G401.6 (cell line): ENCODE measurements at regions not wholly inside any gene's neighbourhood (a gene's known extent, or its start where the extent isn't known, plus 50 kb on each side); places are given as distances from the start of the nearest gene placed in this dataset.
"Not testable (repeated sequence)": the region's sequence is repeated elsewhere in the genome, so short reads cannot be mapped to it uniquely, and the experiment has no call there.

ENCODE experiments used
- FAIRE-seq: peaks from 2 replicates; lab custom pipeline; 2012; peaks lifted over from hg19 to GRCh38; lab: Jason Lieb, UNC

- no peak for FAIRE-seq
These were observed 2043.8 kb downstream of the ARAP2 start for GRCh38 chr4:34200535-34200934.

- no peak for FAIRE-seq
These were observed 2042.2 kb downstream of the ARAP2 start for GRCh38 chr4:34202154-34202553.

DNA sequence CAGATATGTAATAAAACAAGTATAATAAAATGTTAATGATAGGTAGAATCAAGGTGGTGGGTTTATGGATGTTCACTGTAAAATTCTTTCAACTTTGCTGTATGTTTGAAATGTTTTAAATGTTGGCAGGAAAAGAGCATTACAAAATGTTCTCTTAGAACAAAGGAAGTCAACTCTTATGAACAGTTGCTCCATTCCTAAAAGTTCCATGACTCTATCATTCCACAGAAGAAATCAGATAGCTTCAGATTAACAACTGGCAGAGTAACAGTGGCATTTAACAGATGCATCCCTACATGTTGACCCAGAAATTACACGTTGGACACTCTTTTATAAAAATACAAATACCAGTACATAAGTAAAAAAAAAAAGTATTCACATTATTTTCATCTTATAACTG, 2023.7 kb downstream of the ARAP2 start:
- no peak for FAIRE-seq

DNA sequence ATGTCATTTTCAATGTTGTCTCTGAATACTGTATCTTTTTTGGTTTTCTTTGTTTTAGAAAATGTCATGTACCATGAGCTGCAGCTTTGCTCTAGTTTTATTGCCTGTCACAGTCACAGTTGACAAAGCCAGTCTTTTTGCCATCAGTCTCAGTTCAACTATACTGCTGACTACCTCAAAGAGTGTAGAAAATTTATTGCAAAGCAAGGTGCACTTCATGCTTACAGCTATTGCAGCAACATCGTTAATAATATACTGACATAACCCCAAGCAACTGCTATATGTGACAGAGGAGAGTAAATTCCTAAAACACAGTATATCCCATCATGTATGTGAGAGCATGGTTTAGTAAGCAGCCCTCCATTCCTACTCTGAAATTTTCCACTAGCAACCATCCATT, 2022.3 kb downstream of the ARAP2 start:
- FAIRE-seq = no peak

- FAIRE-seq = no peak
These were observed 2008.2 kb downstream of the ARAP2 start for GRCh38 chr4:34236118-34236517.

DNA sequence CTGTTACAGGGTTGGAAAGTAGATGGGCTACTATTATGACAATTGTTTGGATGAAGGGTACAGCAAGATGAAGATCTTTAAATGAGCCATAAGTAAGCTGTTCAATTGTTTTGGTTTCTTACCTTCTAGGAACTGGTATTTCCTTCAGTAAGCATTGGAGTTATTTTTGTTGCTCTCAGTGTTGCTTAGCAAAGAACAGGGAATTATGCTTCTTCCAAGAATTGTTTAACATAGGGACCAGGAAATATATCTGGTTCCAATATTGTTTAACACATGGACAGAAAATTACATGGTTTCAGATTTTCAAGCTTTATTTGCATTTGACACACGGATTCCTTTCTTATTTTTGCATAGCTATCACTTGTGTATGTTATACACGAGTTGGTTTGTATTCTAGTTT, 1999.0 kb downstream of the ARAP2 start:
- no peak for FAIRE-seq

- no peak for FAIRE-seq
These were observed 1993.8 kb downstream of the ARAP2 start for GRCh38 chr4:34250562-34250961.

- FAIRE-seq = no peak
These were observed 1991.1 kb downstream of the ARAP2 start for GRCh38 chr4:34253239-34253638.

GRCh38 chr4:34258176-34258575, 1986.1 kb downstream of the ARAP2 start:
- FAIRE-seq = no peak

DNA sequence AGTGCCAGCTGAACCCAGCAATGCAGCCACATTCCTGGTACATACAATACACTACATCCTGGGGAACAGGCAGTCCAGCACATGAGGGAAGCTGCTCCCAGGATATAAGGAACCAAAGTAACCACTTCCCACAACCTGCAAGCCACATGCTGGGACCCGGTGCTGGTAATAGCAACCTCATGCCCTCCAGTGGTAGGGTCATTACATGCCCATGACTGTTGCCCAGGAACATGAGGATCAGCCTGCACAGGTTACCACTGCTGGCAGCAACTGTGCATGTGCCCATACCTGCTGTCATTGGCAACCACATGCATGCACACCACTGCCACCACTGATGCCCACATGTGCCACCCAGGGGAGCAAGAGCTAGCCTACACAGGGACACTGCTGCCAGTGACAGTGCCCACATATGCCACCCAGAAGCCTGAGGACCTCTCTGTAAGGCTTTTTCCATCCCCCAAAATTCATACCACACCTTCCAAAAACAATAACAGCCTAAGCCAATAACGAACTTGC, 1982.5 kb downstream of the ARAP2 start:
- FAIRE-seq = no peak

DNA sequence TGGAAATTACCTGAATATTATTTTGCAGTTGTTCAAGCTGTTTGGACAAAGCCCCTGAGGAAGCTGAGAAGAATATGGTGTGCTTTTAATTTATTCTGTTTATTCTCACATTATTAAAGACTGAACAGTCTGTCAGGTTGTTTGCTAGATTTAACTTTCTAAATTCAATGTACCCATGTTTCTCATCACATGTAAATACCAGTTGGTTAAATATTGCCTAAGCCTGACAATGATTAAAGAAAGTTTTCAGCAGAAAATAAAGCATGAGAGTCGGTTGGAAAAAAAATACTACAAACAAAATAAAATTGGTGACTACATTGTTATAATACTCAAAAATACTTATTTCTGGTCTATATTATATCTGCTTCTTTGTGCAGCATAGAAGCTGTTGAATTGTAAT, 1974.7 kb downstream of the ARAP2 start:
- FAIRE-seq = no peak

DNA sequence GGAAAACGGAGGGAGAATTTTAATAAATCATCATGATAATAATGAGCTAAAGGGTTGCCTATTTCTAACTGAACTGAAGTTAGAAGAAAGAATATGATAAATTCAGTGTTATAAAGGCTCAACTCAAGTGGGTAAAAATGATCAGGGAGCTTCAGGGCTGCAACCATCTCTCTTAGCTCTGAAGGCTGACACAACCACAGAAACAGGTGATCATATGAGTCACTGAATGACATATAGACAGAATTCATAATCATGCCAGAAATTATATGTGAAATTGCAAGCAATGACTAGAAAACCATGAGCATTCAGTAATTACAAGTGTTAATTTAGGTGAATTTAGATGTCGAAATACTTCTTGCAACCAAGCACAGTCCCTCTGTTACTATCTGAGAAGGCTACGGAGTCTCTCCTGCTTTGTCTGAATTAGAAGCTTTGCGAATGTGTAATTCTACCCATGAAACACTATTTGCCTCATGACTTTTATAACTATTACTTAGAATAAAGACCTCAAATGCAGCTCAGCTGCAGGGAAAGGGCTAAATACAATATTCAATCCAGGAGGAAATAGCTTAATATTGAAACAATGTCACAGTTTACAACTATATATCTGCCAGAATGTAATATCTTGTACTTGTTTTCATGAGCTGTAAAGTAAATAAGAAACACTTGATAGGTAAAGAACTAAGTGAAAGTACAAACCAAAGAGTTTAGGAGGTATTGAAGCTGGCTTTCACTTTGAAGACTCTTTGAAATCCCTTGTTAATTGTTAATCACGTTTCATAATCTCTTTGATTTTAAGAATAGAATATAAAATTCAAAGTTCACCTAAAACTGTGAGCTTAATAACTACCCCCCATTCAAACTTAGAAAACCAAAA, 1972.6 kb downstream of the ARAP2 start:
- no peak for FAIRE-seq

DNA sequence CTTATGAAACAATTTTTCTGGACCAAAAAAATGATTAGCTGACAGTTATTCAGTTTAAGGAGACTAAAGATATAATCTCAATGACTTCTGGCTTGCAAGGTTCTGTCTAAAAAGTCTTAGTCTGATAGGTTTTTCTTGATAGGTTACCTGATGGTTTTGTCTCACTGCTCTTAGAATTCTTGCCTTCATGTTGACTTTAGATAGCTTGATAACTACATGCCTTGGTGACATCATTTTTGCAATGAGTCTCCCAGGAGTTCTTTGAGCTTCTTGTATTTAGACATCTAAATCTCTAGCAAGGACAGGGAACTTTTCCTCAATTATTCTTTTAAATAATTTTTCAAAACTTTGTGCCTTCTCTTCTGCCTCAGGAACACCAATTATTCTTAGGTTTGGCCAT, 1965.3 kb downstream of the ARAP2 start:
- FAIRE-seq = no peak

GRCh38 chr4:34280131-34280530, 1964.2 kb downstream of the ARAP2 start:
- FAIRE-seq = no peak

DNA sequence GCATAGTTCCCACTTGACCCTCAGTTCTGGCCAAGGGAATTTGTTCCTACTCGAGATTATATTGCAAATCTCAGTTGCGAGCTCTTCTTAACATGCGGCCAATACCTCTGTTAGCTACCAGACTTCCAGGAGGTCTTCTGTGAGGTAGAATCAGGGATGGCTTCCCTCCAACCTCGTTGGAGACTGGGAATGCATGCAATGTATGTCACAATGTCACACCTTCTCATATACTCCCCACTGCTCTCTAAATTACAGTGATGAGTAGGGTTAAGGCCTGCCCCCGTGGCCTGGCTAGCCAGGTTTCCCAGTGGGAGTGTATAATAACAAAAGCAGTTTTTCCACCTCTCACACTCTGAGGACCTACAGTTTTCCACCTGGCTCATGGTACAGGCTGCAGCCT, 1962.5 kb downstream of the ARAP2 start:
- no peak for FAIRE-seq

DNA sequence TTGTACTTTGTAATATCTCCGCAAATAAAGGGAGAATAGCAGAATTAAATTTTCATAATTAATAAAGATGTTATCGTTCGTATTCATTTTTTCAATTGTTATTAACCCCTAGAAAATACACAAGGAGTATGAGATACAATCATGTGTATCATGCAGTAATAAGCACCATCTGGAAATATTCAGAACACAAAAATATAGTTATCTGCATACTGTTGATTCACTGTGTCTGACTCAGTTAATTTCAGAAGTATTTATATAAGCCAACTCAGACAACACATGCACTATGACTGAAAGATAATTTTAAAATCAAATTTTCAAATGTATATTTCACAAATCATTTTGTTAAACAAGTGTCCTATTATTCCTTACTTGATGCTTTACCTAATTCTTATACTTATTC, 1954.8 kb downstream of the ARAP2 start:
- no peak for FAIRE-seq

DNA sequence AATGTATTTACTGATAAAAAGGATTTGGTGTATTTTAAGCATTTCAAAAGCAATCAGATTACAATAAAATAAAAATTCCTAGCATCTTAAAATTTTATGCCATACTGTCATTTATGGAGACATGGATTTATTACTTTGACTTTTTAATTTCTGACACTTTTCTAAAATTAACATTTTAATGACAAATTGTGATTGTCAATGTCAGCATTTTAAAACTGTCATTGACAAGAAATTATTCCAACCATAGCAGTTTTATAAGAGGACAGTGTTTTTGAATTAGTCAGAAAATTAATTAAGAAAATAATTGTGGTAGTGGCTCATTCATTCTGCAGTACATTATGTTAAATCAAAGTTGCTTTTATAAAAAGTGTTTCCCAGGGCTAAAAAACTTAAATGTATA, 1954.4 kb downstream of the ARAP2 start:
- no peak for FAIRE-seq

GRCh38 chr4:34293459-34293858, 1950.9 kb downstream of the ARAP2 start:
- FAIRE-seq = no peak

DNA sequence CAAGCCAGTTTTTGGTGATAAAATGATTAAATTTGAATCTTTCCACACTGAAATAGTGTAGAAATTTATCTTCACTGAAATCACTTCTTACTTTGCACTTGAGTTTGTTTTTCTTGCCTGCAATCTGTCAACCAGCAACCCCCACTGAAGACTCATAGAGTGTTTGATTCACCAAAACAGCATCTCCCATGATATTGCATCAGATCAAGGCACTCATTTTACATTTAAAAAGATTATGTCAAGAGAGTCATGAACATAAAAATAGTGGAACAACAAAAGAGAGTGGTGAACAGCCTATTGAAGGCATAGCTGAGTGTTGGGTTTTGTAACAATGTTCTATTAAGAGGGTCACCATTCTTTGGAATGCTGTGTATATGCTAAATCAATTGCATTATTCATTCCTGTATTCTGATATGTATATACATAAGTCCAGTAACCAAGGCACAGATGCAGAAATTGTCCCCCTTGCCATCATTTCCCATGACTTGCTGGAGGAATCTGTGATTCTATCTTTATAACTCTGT, 1934.9 kb downstream of the ARAP2 start:
- FAIRE-seq = no peak

- FAIRE-seq = no peak
These were observed 1925.5 kb downstream of the ARAP2 start for GRCh38 chr4:34318773-34319172.

- FAIRE-seq = no peak
These were observed 1920.6 kb downstream of the ARAP2 start for GRCh38 chr4:34323549-34324320.

DNA sequence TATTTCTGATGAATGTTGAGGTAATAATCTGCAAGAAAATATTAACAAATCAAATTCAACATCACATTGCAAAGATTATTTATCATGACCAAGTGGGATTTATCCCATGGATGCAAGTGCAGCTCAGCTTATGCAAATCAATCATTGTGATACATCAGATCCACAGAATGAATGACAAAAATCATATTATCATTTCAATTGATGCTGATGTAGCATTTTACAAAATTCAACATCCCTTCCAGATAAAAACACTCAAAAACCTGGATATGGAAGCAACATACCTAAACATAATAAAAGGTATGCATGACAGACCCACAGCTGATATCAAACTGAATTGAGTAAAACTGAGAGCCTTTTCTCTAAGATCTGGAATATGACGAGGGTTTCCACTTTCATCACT, 1915.4 kb downstream of the ARAP2 start:
- no peak for FAIRE-seq

DNA sequence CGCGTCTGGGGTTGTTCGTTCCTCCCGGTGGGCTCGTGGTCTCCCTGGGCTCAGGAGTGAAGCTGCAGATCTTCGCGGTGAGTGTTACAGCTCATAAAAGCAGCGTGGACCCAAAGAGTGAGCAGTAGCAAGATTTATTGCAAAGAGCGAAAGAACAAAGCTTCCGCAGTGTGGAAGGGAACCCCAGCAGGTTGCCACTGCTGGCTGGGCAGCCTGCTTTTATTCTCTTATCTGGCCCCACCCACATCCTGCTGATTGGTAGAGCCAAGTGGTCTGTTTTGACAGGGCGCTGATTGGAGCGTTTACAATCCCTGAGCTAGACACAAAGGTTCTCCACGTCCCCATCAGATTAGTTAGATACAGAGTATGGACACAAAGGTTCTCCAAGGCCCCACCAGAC, 1909.2 kb downstream of the ARAP2 start:
- not testable (repeated sequence) for FAIRE-seq
